Colonic mucosa (tissue), 4 donors: ENCODE measurements at regions not wholly inside any gene's neighbourhood (a gene's known extent, or its start where the extent isn't known, plus 50 kb on each side); places are given as distances from the start of the nearest gene placed in this dataset.

Source experiments
- DNase-seq: peaks from one replicate; pipeline ENCODE4 v3.0.0-alpha.2; 2020
- H3K27ac ChIP-seq: fragments of 200-600 bp; one replicate; pipeline ENCODE4 v1.8.0; 2021
- H3K27me3 ChIP-seq: fragments of 200-600 bp; one replicate; pipeline ENCODE4 v1.8.0; 2021
- H3K36me3 ChIP-seq: fragments of 200-600 bp; one replicate; pipeline ENCODE4 v1.8.0; 2021
- H3K4me1 ChIP-seq: fragments of 200-600 bp; one replicate; pipeline ENCODE4 v1.8.0; 2021; ENCODE audit warnings: mild to moderate bottlenecking
- H3K4me3 ChIP-seq: fragments of 200-600 bp; one replicate; pipeline ENCODE4 v1.8.0; 2021
- H3K9ac ChIP-seq, 2 donors: one replicate each; pipeline ENCODE4 v1.7.0; 2013; ENCODE audit warnings: control low read depth in 2 of 2, low read depth in 2 of 2, low read length in 2 of 2
- H3K9me3 ChIP-seq: fragments of 200-600 bp; one replicate; pipeline ENCODE4 v1.8.0; 2021
- CTCF ChIP-seq: fragments of 200-600 bp; IDR thresholded peaks from one replicate; pipeline ENCODE4 v1.8.0; 2022; ENCODE audit warnings: antibody characterized with exemption, mild to moderate bottlenecking
- intact Hi-C: fragments of 100-400 bp; cut with DNase I; formaldehyde crosslinking; loops from one replicate; pipeline ENCODE4 v1.14.1; 2022
- donor health status: healthy.
- donor health status: DM: no; HTN: no; CAD: no.
- donor health status: DM: no; HTN: no; CAD: no.

DNA sequence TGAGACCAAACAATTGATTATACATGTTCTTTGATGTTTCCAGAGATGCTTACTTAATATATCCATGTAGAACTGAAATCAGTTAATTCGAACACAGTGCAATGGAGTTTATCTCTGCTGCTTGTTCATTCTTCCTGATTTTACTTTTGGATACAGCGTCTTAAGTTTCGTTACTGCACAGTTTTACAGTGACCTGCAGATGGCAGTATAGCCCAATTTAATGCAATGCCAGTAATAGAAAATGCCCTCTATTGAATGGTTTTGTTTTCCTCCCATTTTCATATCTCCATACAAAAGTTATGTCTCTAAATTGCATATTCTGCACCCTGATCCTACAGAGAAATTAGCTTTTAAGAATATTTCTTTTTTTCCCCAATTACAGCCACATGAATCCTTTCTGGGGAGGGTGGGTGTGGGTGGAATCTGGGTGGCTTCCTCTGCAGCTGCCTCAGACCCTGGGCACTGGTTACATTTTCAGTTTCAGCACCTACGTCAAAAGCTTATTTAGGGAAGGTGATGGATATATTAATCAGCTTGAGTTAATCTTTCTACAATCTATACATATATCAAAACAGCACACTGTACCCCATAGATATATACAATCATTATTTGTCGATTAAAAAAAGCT, 101.1 kb upstream of the DCD start:
- Histone ChIP-seq H3K36me3 (no peaks in the 10 kb centered on the region), H3K4me1 (no peaks in the 10 kb centered on the region), H3K4me3 (no peak overlapping the region), H3K9me3 (no peaks in the 10 kb centered on the region), H3K27me3 (no peaks in the 10 kb centered on the region), H3K27ac (no peak overlapping the region), H3K9ac (no peak overlapping the region)
- peak; percentile 62 for TF ChIP-seq CTCF
- peak; percentile 26 for DNase-seq
- intact Hi-C loops: loop anchor here (5.0 kb wide), 1 partner anchor 208 kb away; no protein-coding TSS in a partner anchor

- H3K4me3 ChIP-seq: no peak overlapping the region
- TF ChIP-seq CTCF: no peak
- intact Hi-C loops: no loop called here
- no peak for DNase-seq
- no peak overlapping the region for H3K9ac ChIP-seq
- no peaks in the 10 kb centered on the region for H3K4me1 ChIP-seq
- no peaks in the 10 kb centered on the region for H3K36me3 ChIP-seq
- H3K9me3 ChIP-seq: no peaks in the 10 kb centered on the region
- H3K27me3 ChIP-seq: no peaks in the 10 kb centered on the region
- no peak overlapping the region for H3K27ac ChIP-seq
Measured at GRCh38 chr12:54744590-54744989, 96.4 kb upstream of the DCD start.

- no peak overlapping the region for H3K4me3 ChIP-seq
- H3K36me3 ChIP-seq: no peaks in the 10 kb centered on the region
- DNase-seq: no peak
- no peaks in the 10 kb centered on the region for H3K27me3 ChIP-seq
- H3K27ac ChIP-seq: no peak overlapping the region
- no peaks in the 10 kb centered on the region for H3K9me3 ChIP-seq
- no peak for TF ChIP-seq CTCF
- no peaks in the 10 kb centered on the region for H3K4me1 ChIP-seq
- H3K9ac ChIP-seq: no peak overlapping the region
- intact Hi-C loops: no loop called here
Measured at GRCh38 chr12:54740882-54741281, 92.7 kb upstream of the DCD start.

DNA sequence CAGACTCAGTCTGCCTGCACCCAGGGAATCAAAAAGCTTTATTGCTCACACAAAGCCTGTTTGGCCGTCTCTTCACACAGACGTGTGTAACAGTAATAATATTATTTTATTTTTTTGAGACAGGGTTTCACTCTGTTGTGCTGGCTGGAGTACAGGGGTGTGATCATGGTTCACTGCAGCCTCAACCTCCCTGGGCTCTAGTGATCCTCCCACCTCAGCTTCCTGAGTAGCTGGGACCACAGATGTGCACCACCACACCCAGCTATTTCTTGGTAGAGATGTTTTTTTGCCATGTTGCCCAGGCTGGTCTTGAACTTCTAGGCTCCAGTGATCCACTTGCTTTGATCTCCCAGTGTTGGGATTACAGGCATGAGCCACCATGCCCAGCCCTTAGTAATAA, 88.4 kb upstream of the DCD start:
- DNase-seq: no peak
- Histone ChIP-seq H3K27me3 (no peaks in the 10 kb centered on the region), H3K9ac (no peak overlapping the region), H3K4me1 (no peaks in the 10 kb centered on the region), H3K9me3 (no peaks in the 10 kb centered on the region), H3K4me3 (no peak overlapping the region), H3K27ac (no peak overlapping the region), H3K36me3 (no peaks in the 10 kb centered on the region)
- no peak for TF ChIP-seq CTCF
- intact Hi-C loops: no loop called here

- no peak overlapping the region for H3K27ac ChIP-seq
- no peak for DNase-seq
Measured at GRCh38 chr12:54734196-54734950, 86.2 kb upstream of the DCD start.

More at GRCh38 chr12:54734196-54734950, 86.2 kb upstream of the DCD start:
- Histone ChIP-seq H3K4me3 (no peak overlapping the region), H3K27me3 (no peaks in the 10 kb centered on the region), H3K9ac (no peak overlapping the region), H3K9me3 (no peaks in the 10 kb centered on the region), H3K36me3 (no peaks in the 10 kb centered on the region), H3K4me1 (no peaks in the 10 kb centered on the region)
- intact Hi-C loops: no loop called here
- TF ChIP-seq CTCF: no peak
